Smooth muscle cell (in vitro differentiated cells): ENCODE measurements at regions not wholly inside any gene's neighbourhood (a gene's known extent, or its start where the extent isn't known, plus 50 kb on each side); places are given as distances from the start of the nearest gene placed in this dataset.
"Not testable (repeated sequence)": the region's sequence is repeated elsewhere in the genome, so short reads cannot be mapped to it uniquely, and the experiment has no call there.

Experiments used
- DNase-seq: peaks from one replicate; lab custom pipeline; 2025; ENCODE audit not compliant: unreplicated experiment; lab: John Stamatoyannopoulos, UW
- H2AFZ ChIP-seq: fragments of 200-600 bp; sonication (generic); 2 replicates; pipeline ENCODE4 v1.6.0; 2016; ENCODE audit warnings: antibody characterized with exemption, low read depth, mild to moderate bottlenecking
- H3F3A ChIP-seq: fragments of 200-600 bp; sonication (generic); 2 replicates; pipeline ENCODE4 v1.6.0; 2017; ENCODE audit warnings: antibody characterized with exemption, low read depth
- H3K27ac ChIP-seq: fragments of 200-600 bp; sonication (generic); 2 replicates; pipeline ENCODE4 v1.5.1; 2016; ENCODE audit warnings: low read depth, mild to moderate bottlenecking
- H3K27me3 ChIP-seq: fragments of 200-600 bp; sonication (generic); 2 replicates; pipeline ENCODE4 v1.6.1; 2016; ENCODE audit warnings: low read depth, mild to moderate bottlenecking
- H3K36me3 ChIP-seq: fragments of 200-600 bp; sonication (generic); 2 replicates; pipeline ENCODE4 v1.5.1; 2016; ENCODE audit warnings: low read depth
- H3K4me1 ChIP-seq: fragments of 200-600 bp; sonication (generic); 2 replicates; pipeline ENCODE4 v1.5.1; 2016; ENCODE audit warnings: low read depth
- H3K4me2 ChIP-seq: fragments of 200-600 bp; sonication (generic); 2 replicates; pipeline ENCODE4 v1.6.0; 2016; ENCODE audit warnings: mild to moderate bottlenecking
- H3K4me3 ChIP-seq: fragments of 200-600 bp; sonication (generic); 2 replicates; pipeline ENCODE4 v1.5.1; 2016; ENCODE audit warnings: mild to moderate bottlenecking
- H3K79me2 ChIP-seq: fragments of 200-600 bp; sonication (generic); 2 replicates; pipeline ENCODE4 v1.6.0; 2016; ENCODE audit warnings: low read depth, mild to moderate bottlenecking
- H3K9ac ChIP-seq: fragments of 200-600 bp; sonication (generic); 2 replicates; pipeline ENCODE4 v1.6.0; 2016; ENCODE audit warnings: low read depth
- H3K9me3 ChIP-seq: fragments of 200-600 bp; sonication (generic); replicated peaks from 2 replicates; pipeline ENCODE4 v1.5.1; 2016; ENCODE audit warnings: low read depth
- H4K20me1 ChIP-seq: fragments of 200-600 bp; sonication (generic); 2 replicates; pipeline ENCODE4 v1.6.0; 2016; ENCODE audit warnings: low read depth
- CTCF ChIP-seq: fragments of 200-600 bp; sonication (generic); IDR thresholded peaks from 2 replicates; pipeline ENCODE4 v1.5.1; 2017; ENCODE audit warnings: borderline replicate concordance, mild to moderate bottlenecking, antibody characterized with exemption; ENCODE audit not compliant: insufficient read depth, poor library complexity, severe bottlenecking
- WGBS: methylation state at CpG from one replicate; pipeline ENCODE4 v1.1.7; 2016; ENCODE audit warnings: low lambda C conversion rate; 5-methylcytosine and 5-hydroxymethylcytosine counted together

DNA sequence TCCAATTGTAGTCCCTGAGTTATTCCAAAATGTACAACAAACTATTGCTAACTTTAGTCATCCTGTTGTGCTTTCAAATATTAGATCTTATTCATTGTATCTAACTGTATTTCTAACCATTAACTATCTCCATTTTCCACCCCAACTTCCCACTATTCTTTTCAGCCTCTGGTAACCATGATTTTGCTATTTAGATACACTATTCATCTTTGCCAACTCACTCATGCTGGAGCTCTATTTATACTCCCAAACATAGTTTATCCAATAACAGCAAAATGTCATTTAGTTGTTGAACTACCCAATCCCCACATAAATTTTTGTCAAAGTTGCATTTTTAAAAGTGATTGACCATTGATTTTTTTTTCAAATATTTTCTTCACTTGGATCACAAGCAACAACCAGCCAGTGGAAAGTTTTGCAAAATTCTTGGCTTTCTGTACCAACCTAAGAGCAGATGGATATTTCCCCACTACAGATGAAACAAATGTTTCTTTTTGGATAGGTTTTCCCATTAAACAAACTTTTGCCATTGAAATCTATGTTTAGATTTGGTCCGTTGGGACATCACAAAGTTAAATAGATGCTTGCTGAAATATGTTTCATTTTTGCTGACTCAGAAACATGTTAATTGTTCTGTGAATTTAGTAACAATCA is 866.0 kb downstream of the LTN1 start:
- Histone ChIP-seq H3F3A (no peaks in the 10 kb centered on the region), H3K27ac (no peak overlapping the region), H3K9me3 (no peaks in the 10 kb centered on the region), H3K4me2 (no peak overlapping the region), H3K79me2 (no peaks in the 10 kb centered on the region), H3K4me3 (no peak overlapping the region), H3K36me3 (no peaks in the 10 kb centered on the region), H2AFZ (no peak overlapping the region), H3K4me1 (no peaks in the 10 kb centered on the region), H3K9ac (no peak overlapping the region), H4K20me1 (no peaks in the 10 kb centered on the region), H3K27me3 (no peaks in the 10 kb centered on the region)
- TF ChIP-seq CTCF: no peak
- no peak for DNase-seq
- 95% methylated on average over 1 of the region's 1 CpG for whole genome bisulfite sequencing

DNA sequence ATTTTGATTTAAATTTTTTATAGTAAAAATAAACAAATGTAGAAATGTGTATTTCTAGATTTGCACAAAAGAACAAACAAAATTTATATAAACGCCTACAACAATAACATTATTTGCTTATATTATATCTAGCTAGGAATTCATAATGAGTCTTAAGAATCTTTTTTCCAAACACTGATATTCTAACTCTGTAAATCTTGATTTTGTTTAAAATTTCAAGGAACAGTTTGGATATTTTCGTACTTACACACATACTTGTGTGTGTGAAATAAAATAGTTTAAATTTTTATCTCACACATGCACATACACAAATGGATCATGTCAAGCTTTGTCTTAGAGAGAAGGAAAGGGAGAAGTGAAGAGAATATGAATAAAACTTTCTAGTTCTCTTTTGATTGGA is 868.1 kb downstream of the LTN1 start:
- H2AFZ ChIP-seq: no peak overlapping the region
- H3K79me2 ChIP-seq: no peaks in the 10 kb centered on the region
- H3K4me2 ChIP-seq: no peak overlapping the region
- WGBS: 90% methylated on average over 2 of the region's 2 CpGs
- no peaks in the 10 kb centered on the region for H3K36me3 ChIP-seq
- no peak for DNase-seq
- no peaks in the 10 kb centered on the region for H3K9me3 ChIP-seq
- H3K4me1 ChIP-seq: no peaks in the 10 kb centered on the region
- H3K4me3 ChIP-seq: no peak overlapping the region
- H3F3A ChIP-seq: no peaks in the 10 kb centered on the region
- H3K27me3 ChIP-seq: no peaks in the 10 kb centered on the region
- H3K27ac ChIP-seq: no peak overlapping the region
- H4K20me1 ChIP-seq: no peaks in the 10 kb centered on the region
- no peak overlapping the region for H3K9ac ChIP-seq
- no peak for TF ChIP-seq CTCF

- no peaks in the 10 kb centered on the region for H3K36me3 ChIP-seq
- no peak overlapping the region for H3K9ac ChIP-seq
- H3K27ac ChIP-seq: no peak overlapping the region
- WGBS: 95% methylated on average over 3 of the region's 3 CpGs
- no peaks in the 10 kb centered on the region for H3K9me3 ChIP-seq
- no peak for DNase-seq
- no peaks in the 10 kb centered on the region for H3K4me1 ChIP-seq
- H4K20me1 ChIP-seq: no peaks in the 10 kb centered on the region
- no peaks in the 10 kb centered on the region for H3F3A ChIP-seq
- H3K79me2 ChIP-seq: no peaks in the 10 kb centered on the region
- no peak overlapping the region for H2AFZ ChIP-seq
- H3K4me2 ChIP-seq: no peak overlapping the region
- H3K27me3 ChIP-seq: no peaks in the 10 kb centered on the region
- H3K4me3 ChIP-seq: no peak overlapping the region
- TF ChIP-seq CTCF: no peak
Observed at GRCh38 chr21:28118570-28118969, 874.1 kb downstream of the LTN1 start.

- H3F3A ChIP-seq, H3K9ac ChIP-seq, H2AFZ ChIP-seq, H3K27ac ChIP-seq, H4K20me1 ChIP-seq, H3K27me3 ChIP-seq, H3K4me1 ChIP-seq, H3K4me2 ChIP-seq, H3K4me3 ChIP-seq, H3K36me3 ChIP-seq, H3K79me2 ChIP-seq, DNase-seq, H3K9me3 ChIP-seq: not testable (repeated sequence)
- 80% methylated on average over 5 of the region's 5 CpGs for WGBS
Observed at GRCh38 chr21:28114986-28115385, 877.7 kb downstream of the LTN1 start.
